GM19238 (cell line): ENCODE measurements at regions not wholly inside any gene's neighbourhood (a gene's known extent, or its start where the extent isn't known, plus 50 kb on each side); places are given as distances from the start of the nearest gene placed in this dataset.

Experiments
- DNase-seq: peaks from one replicate; pipeline ENCODE4 v3.0.0; 2011; ENCODE audit warnings: low spot score; ENCODE audit not compliant: insufficient read length

DNA sequence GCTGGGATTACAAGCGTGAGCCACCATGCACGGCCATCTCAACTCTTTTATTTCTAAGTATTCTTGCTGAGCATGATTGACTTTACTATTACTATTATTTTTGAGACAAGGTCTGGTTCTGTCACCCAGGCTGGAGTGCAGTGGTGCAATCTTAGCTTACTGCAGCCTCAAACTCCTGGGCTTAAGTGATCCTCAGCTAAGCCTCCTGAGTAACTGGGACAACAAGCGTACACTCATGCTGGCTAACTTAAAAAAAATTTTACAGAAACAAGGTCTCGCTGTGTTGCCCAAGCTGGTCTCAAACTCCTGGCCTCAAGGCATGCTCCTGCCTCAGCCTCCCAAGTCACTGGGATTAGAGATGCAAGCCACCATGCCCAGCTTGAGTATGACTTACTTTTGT is 443.7 kb downstream of the ARHGEF28 start:
- no peak for DNase-seq

DNA sequence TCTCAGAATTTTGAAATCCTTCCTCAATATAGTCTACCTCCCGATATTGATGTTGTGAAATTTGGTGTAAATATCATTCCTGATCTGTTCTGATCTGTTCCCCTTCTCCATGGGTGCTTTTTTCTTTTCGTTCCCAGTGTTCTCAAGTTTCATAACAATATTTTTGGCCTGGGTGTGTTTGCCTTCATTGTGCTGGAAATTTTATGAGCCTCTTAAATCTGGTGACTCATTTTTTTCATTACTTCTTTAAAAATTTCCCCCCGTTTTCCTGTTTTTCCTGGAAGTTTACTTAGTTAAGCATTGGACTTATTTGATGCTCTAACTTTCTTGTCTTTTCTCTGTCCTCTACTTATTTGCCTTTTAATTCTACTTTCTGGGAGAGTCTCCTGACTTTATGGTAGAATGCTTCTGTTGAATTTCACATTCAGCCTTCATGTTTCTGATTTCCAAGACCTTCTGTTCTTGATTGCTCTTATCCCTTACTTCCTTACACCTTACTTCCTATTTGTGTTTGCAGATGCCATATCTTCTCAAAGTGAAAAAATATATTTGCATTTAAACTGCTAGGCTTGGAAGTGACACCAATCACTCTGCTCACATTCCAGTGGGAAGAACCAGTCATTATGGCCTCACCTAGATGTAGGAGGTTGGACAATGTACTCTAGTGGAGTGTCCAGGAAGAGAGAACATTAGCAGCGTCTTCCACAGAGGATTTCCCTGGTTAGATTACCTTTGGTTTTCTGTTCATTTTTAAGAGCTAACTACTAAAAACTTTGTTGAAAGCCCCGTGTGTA is 441.9 kb downstream of the ARHGEF28 start:
- no peak for DNase-seq

DNA sequence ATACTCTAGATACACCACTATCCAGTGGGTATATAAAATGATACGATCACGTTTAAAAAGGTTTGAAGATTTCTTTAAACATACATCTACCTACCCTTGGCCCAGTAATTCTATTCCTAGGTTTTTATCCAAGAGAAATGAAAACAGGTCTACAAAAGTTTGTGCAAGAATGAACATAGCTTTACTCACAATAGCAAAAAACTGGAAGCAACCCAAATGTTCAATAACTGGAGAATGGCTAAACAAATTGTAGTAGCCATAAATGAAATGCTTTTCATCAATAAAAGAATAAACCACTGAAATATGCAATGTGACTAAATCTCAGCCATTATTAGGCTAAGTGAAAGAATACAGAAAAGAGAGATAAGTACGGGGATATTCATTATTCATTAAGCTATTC is 438.9 kb downstream of the ARHGEF28 start:
- no peak for DNase-seq

- DNase-seq, result no peak
Measured at GRCh38 chr5:74064225-74064624, 438.2 kb downstream of the ARHGEF28 start.

- no peak for DNase-seq
Measured at GRCh38 chr5:74063821-74064220, 437.8 kb downstream of the ARHGEF28 start.

- no peak for DNase-seq
Measured at GRCh38 chr5:74063346-74063745, 437.4 kb downstream of the ARHGEF28 start.

DNA sequence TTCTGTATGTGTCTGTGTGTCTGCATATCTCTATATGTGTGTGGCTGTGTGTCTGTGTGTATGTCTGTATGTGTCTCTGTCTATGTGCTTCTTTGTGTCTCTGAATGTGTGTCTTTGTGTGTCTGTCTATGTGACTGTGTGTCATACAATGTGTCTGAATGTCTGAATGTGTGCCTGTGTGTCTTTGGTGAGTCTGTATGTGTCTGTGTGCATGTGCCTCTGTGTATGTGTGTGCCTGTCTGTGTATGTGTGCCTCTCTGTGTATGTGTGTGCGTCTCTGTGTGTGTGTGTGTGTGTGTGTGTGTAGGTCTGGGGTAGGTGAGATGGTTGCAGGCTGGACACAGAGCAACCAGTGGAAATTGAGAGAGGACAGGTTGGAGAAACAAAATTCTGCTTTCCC is 435.3 kb downstream of the ARHGEF28 start:
- DNase-seq, result no peak

- no peak for DNase-seq
Measured at GRCh38 chr5:74059706-74060105, 433.7 kb downstream of the ARHGEF28 start.

- no peak for DNase-seq
Measured at GRCh38 chr5:74056789-74057164, 430.8 kb downstream of the ARHGEF28 start.

GRCh38 chr5:74056107-74056788 is 430.3 kb downstream of the ARHGEF28 start:
- no peak for DNase-seq

DNA sequence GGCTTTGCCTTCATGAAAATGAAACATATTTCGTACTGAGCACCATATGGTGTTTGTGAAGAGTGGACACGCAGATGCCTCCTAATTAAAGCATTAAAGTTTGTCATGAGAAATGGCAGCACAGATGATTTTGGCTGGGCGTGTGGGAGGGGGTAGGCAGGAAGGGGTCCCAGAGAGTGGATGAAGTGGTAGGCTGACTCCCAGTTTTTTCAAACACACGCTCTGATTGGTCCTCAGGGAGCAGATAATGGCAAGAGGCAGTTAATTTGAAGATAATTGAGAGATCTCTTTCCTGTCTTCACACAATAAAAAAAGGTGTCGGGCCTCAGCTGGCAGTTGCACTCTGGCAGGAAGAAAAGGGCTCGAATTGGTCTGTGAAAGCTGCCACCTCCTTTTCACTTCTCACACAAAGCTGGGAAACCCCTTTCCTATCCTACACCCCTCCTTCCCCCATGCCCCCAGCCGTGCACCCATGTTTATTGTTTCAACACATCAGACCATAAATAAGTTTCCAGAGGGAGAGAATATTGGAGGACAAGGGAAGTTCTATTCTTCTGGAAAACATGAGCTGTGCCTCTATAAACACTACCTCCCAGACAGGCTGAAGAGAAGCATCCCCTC is 429.6 kb downstream of the ARHGEF28 start:
- DNase-seq, result no peak

GRCh38 chr5:74054641-74055421 is 428.8 kb downstream of the ARHGEF28 start:
- DNase-seq, result no peak

DNA sequence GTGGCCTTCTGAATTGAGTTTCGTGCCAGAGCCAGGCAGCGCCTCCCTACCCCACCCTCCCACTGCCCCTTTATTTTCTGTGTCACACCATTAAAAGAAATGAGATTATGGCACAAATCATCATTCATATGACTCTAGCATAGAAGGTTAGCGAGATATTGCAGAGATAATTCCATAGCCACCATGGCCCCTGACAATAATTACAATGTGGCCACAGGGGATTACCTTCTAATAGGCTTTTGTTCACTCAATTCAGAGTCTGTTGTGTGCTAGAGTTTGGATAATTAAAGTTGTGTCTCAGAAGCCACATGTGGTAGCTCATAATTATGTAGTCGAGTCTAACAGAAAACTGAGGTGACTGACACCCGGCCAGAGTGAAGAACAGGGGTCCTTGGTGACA is 428.1 kb downstream of the ARHGEF28 start:
- no peak for DNase-seq

GRCh38 chr5:74052441-74053221 is 426.6 kb downstream of the ARHGEF28 start:
- no peak for DNase-seq

- no peak for DNase-seq
Measured at GRCh38 chr5:74051076-74051475, 425.1 kb downstream of the ARHGEF28 start.

DNA sequence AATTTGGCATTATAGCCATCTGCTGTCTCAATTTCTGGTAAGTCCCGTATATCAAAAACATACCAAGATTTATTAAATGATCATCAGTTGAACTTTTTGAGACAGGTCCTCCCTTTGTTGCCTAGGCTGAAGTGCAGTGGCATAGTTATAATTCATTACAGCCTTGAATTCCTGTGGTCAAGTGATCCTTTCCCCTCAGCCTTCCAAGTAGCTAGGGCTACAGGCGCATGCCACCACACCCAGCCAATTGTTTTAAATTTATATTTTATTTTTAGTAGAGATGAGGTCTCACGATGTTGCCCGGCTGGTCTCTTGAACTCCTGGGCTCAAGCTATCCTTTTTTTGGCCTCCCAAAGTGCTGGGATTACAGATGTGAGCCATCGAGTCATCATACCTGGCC is 418.9 kb downstream of the ARHGEF28 start:
- no peak for DNase-seq

DNA sequence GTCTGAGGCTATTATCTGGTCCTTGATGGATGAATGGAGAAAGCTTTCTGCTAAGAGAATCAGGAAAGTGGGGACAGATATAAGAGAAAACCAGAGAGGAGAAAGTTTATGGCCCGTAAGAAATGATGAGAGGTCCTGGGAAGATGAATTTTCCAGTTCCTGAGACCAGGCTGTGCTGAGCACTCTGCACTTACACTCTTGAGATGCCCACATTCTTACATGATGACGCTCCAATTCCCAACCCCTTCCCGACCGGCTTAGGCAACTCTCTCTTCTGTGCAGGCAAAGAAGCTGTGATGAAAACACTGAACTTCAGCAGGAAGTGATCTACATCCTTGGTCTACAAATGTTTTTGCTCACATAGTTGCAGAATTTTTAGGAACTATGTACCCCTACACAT is 417.0 kb downstream of the ARHGEF28 start:
- DNase-seq, result no peak

GRCh38 chr5:74042559-74042958 is 416.6 kb downstream of the ARHGEF28 start:
- DNase-seq, result no peak

- DNase-seq, result no peak
Measured at GRCh38 chr5:74041913-74042312, 415.9 kb downstream of the ARHGEF28 start.

DNA sequence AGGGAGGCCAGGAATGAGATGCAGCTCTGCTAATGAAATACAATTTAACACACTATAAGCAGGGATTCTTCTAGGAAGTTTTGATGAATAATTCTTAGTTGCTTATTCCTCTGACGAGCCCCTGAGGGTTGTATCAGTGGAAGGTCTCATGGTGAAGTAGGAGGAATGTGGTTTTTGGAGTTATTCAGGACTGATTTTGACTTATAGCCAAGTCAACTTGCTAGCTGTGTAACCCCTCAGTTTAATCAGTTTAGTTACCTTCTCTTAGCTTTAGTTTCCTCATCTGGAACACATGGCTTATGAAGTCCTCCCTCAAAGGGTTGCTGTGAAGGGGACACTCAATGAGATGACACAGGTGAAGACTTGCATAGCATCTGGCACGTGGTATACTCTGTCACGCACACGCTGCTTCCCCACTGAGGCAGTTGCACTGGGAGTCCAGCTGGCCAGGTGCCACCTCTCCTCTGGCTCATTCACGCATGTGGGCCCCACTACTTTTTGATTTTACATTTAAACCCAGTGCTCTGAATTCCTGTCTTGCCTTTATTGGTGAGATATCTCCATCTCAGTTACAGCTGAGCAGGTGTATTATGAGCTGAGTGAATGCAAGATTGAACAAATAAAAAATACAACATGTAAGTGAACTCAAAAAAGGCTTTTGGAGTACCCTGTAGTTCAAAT is 415.0 kb downstream of the ARHGEF28 start:
- DNase-seq, result no peak
